BJ (cell line): ENCODE measurements at regions not wholly inside any gene's neighbourhood (a gene's known extent, or its start where the extent isn't known, plus 50 kb on each side); places are given as distances from the start of the nearest gene placed in this dataset.

Source experiments
- CTCF ChIA-PET: fragments of 350-600 bp; formaldehyde crosslinking; extraction: SDS; loops from one replicate; lab custom pipeline; 2021; ENCODE audit warnings: antibody characterized with exemption, inconsistent platforms; lab: Yijun Ruan, JAX
- POLR2A ChIA-PET: fragments of 300-600 bp; sonication (Branson Sonifier 250); formaldehyde crosslinking; extraction: SDS; loops from one replicate; lab custom pipeline; 2021; ENCODE audit warnings: antibody characterized with exemption; lab: Charles Lee
- DNase-seq: peaks from one replicate; pipeline ENCODE4 v3.0.0-alpha.2; 2011; ENCODE audit warnings: low read depth
- H3K27me3 ChIP-seq: 2 replicates; pipeline ENCODE4 v1.6.0; 2011; ENCODE audit warnings: low read length; ENCODE audit not compliant: control insufficient read depth, insufficient read depth
- H3K36me3 ChIP-seq: 2 replicates; pipeline ENCODE4 v1.5.1; 2011; ENCODE audit warnings: low read length; ENCODE audit not compliant: control insufficient read depth, insufficient read depth
- H3K4me3 ChIP-seq: 2 replicates; pipeline ENCODE4 v1.5.1; 2011; ENCODE audit warnings: low read depth, mild to moderate bottlenecking, control low read depth, low read length
- CTCF ChIP-seq: IDR thresholded peaks from 2 replicates; pipeline ENCODE4 v1.5.1; 2011; ENCODE audit warnings: low read depth, mild to moderate bottlenecking, control low read depth, inconsistent platforms, low read length, moderate library complexity; ENCODE audit not compliant: insufficient read depth

- DNase-seq: no peak
- CTCF ChIA-PET: interaction anchor here (0.6 to 1.3 kb wide), 2 partner anchors 423 to 536 kb away, joined by 3 read pairs; partner anchors contain the start of gene PID1
- no peaks in the 10 kb centered on the region for H3K27me3 ChIP-seq
- POLR2A ChIA-PET: no interaction called here
- no peak overlapping the region for H3K4me3 ChIP-seq
- H3K36me3 ChIP-seq: no peaks in the 10 kb centered on the region
- no peak for TF ChIP-seq CTCF
These were observed 535.4 kb downstream of the PID1 start for GRCh38 chr2:228735697-228736096.

GRCh38 chr2:228731517-228731916 is 539.6 kb downstream of the PID1 start:
- Histone ChIP-seq H3K27me3 (no peaks in the 10 kb centered on the region), H3K36me3 (no peaks in the 10 kb centered on the region), H3K4me3 (no peak overlapping the region)
- DNase-seq: peak; percentile 81
- ChIA-PET POLR2A (no interaction called here), CTCF (no interaction called here)
- no peak for TF ChIP-seq CTCF

GRCh38 chr2:228728961-228729360 is 542.1 kb downstream of the PID1 start:
- no peak for TF ChIP-seq CTCF
- Histone ChIP-seq H3K4me3 (no peak overlapping the region), H3K27me3 (no peaks in the 10 kb centered on the region), H3K36me3 (no peaks in the 10 kb centered on the region)
- POLR2A ChIA-PET: interaction anchor here (0.6 kb wide), 1 partner anchor 64 kb away, joined by 3 read pairs; no protein-coding TSS in a partner anchor
- DNase-seq: peak; percentile 4
- CTCF ChIA-PET: interaction anchor here (0.6 to 1.3 kb wide), 2 partner anchors 14 to 20 kb away, joined by 3 to 5 read pairs; no protein-coding TSS in a partner anchor

- no peak overlapping the region for H3K4me3 ChIP-seq
- H3K36me3 ChIP-seq: no peaks in the 10 kb centered on the region
- no peak for TF ChIP-seq CTCF
- no peak for DNase-seq
- CTCF ChIA-PET: no interaction called here
- no peaks in the 10 kb centered on the region for H3K27me3 ChIP-seq
- POLR2A ChIA-PET: no interaction called here
These were observed 543.5 kb upstream of the SPHKAP start for GRCh38 chr2:228725031-228725430.

- ChIA-PET POLR2A (no interaction called here), CTCF (interaction anchor here (0.7 to 1.2 kb wide), 2 partner anchors 12 to 545 kb away, joined by 3 read pairs; no protein-coding TSS in a partner anchor)
- DNase-seq: no peak
- TF ChIP-seq CTCF: no peak
- Histone ChIP-seq H3K4me3 (no peak overlapping the region), H3K27me3 (no peaks in the 10 kb centered on the region), H3K36me3 (no peaks in the 10 kb centered on the region)
These were observed 542.1 kb upstream of the SPHKAP start for GRCh38 chr2:228723599-228723998.
